Prostate gland (tissue), 2 donors: ENCODE measurements at regions not wholly inside any gene's neighbourhood (a gene's known extent, or its start where the extent isn't known, plus 50 kb on each side); places are given as distances from the start of the nearest gene placed in this dataset.
"Not testable (repeated sequence)": the region's sequence is repeated elsewhere in the genome, so short reads cannot be mapped to it uniquely, and the experiment has no call there.

Source experiments
- CTCF ChIP-seq, 4 experiments: fragments of 200-600 bp in 2 of 4; fragments of 450-650 bp in 2 of 4; sonication (generic) in 2 of 4; IDR thresholded peaks; 1 replicate in 3 of 4; 2 replicates in 1 of 4; pipeline ENCODE4 v1.5.1; 2016 to 2019; ENCODE audit warnings: antibody characterized with exemption in 4 of 4, mild to moderate bottlenecking in 2 of 4, moderate library complexity in 2 of 4
- POLR2A ChIP-seq: fragments of 450-650 bp; IDR thresholded peaks from one replicate; pipeline ENCODE4 v1.6.1; 2016; ENCODE audit warnings: antibody characterized with exemption, mild to moderate bottlenecking

GRCh38 chr6:57976371-57976770 is 658.9 kb downstream of the PRIM2 start:
- not testable (repeated sequence) for TF ChIP-seq CTCF (IDR thresholded peaks at IDR 0.05); POLR2A
